K562 (cell line): ENCODE measurements at regions not wholly inside any gene's neighbourhood (a gene's known extent, or its start where the extent isn't known, plus 50 kb on each side); places are given as distances from the start of the nearest gene placed in this dataset.

ENCODE experiments used
- ATAC-seq: fragments of 200-7000 bp; cut with Tn5 transposase; 3 replicates; pipeline ENCODE4 v1.9.1; 2020; ENCODE audit warnings: moderate library complexity
- BruUV-seq: library from RNA; stranded (reverse); fragments of 400-500 nt; replicated peaks from 2 replicates; lab custom pipeline; 2021; lab: Mats Ljungman, UMichigan
- CTCF ChIA-PET: fragments of 300-600 bp; formaldehyde crosslinking; extraction: SDS; loops from one replicate; lab custom pipeline; 2021; ENCODE audit warnings: low intra/inter-chr PET ratio; lab: Yijun Ruan, JAX
- POLR2A ChIA-PET: fragments of 300-600, 350-650 bp; sonication (Branson Sonifier 250); formaldehyde crosslinking; extraction: SDS; loops from one replicate; lab custom pipeline; 2021; ENCODE audit warnings: antibody characterized with exemption, inconsistent platforms; lab: Yijun Ruan, JAX
- DNase-seq, 4 experiments: peaks; one replicate each; pipeline versions ENCODE4 v3.0.0 to v3.0.0-alpha.2; 2011 to 2018; ENCODE audit warnings: low spot score in 3 of 4, mixed read lengths in 3 of 4; ENCODE audit errors: extremely low read depth in 1 of 4
- FAIRE-seq: peaks from 2 replicates; lab custom pipeline; 2011; peaks lifted over from hg19 to GRCh38; lab: Jason Lieb, UNC
- H2AFZ ChIP-seq: 2 replicates; pipeline ENCODE4 v1.6.0; 2011; ENCODE audit warnings: low read depth, low read length, control low read depth, inconsistent platforms
- H3K27ac ChIP-seq: fragments of 200-600 bp; 3 replicates; pipeline ENCODE4 v1.8.0; 2011; ENCODE audit warnings: low read depth, mild to moderate bottlenecking, control low read depth, inconsistent platforms, low read length, moderate library complexity, mixed read lengths; ENCODE audit errors: extremely low read depth
- H3K27me3 ChIP-seq, 2 experiments: fragments of 300-600 bp in 1 of 2; 2 replicates in 1 of 2; 3 replicates in 1 of 2; pipeline versions ENCODE4 v1.6.0 to v1.8.0; 2011; ENCODE audit warnings: inconsistent platforms in 2 of 2, low read length in 2 of 2, mild to moderate bottlenecking in 1 of 2, mixed read lengths in 1 of 2, moderate library complexity in 1 of 2; ENCODE audit not compliant: control insufficient read depth in 2 of 2, insufficient read depth in 2 of 2
- H3K36me3 ChIP-seq: fragments of 300-600 bp; 3 replicates; pipeline ENCODE4 v1.8.0; 2011; ENCODE audit warnings: mild to moderate bottlenecking, low read length, inconsistent platforms; ENCODE audit not compliant: control insufficient read depth, insufficient read depth
- H3K4me1 ChIP-seq, 2 experiments: fragments of 200-600 bp in 1 of 2; replicated peaks in 1 of 2; 2 replicates in 1 of 2; 3 replicates in 1 of 2; pipeline versions ENCODE4 v1.5.1 to v1.8.0; 2011; ENCODE audit warnings: inconsistent platforms in 2 of 2, low read length in 2 of 2, mild to moderate bottlenecking in 1 of 2, mixed read lengths in 1 of 2, moderate library complexity in 1 of 2; ENCODE audit not compliant: control insufficient read depth in 2 of 2, insufficient read depth in 2 of 2
- H3K4me2 ChIP-seq: 2 replicates; pipeline ENCODE4 v1.6.1; 2011; ENCODE audit warnings: low read length, control low read depth, inconsistent platforms, mixed read lengths; ENCODE audit not compliant: insufficient read depth
- H3K4me3 ChIP-seq: fragments of 200-600 bp; sonication (generic), shearing (Covaris generic); 2 replicates; pipeline ENCODE4 v1.5.1; 2016; ENCODE audit warnings: control low read depth, inconsistent platforms
- H3K79me2 ChIP-seq: fragments of 200-600 bp; 3 replicates; pipeline ENCODE4 v1.8.0; 2011; ENCODE audit warnings: low read length, inconsistent platforms; ENCODE audit not compliant: control insufficient read depth, insufficient read depth
- H3K9ac ChIP-seq, 2 experiments: 2 replicates each; pipeline versions ENCODE4 v1.6.0 to v1.6.1; 2011; ENCODE audit warnings: low read depth in 2 of 2, low read length in 2 of 2, control low read depth in 1 of 2, inconsistent platforms in 1 of 2, mild to moderate bottlenecking in 1 of 2, mixed read lengths in 1 of 2; ENCODE audit not compliant: insufficient read depth in 1 of 2
- H3K9me1 ChIP-seq: one replicate; pipeline ENCODE4 v1.6.0; 2011; ENCODE audit warnings: inconsistent platforms, mild to moderate bottlenecking, low read length, moderate library complexity; ENCODE audit not compliant: control insufficient read depth, insufficient read depth
- H3K9me3 ChIP-seq: replicated peaks from 2 replicates; pipeline ENCODE4 v1.5.1; 2011; ENCODE audit warnings: low read depth, low read length, inconsistent platforms; ENCODE audit not compliant: control insufficient read depth, insufficient read depth
- H4K20me1 ChIP-seq: replicated peaks from 2 replicates; pipeline ENCODE4 v1.6.1; 2011; ENCODE audit warnings: low read length, inconsistent platforms, mixed read lengths; ENCODE audit not compliant: control insufficient read depth, insufficient read depth
- CREM ChIP-seq: IDR thresholded peaks from 2 replicates; pipeline ENCODE4 v1.6.1; 2014; ENCODE audit warnings: antibody characterized with exemption, low read depth
- DDX20 ChIP-seq: fragments of 450-650 bp; IDR thresholded peaks from 2 replicates; pipeline ENCODE4 v1.6.1; 2016; ENCODE audit warnings: missing genetic modification characterization, low read depth, mild to moderate bottlenecking, missing compliant biosample characterization, moderate library complexity
- DIDO1 ChIP-seq: fragments of 450-650 bp; IDR thresholded peaks from 2 replicates; pipeline ENCODE4 v1.6.1; 2016; ENCODE audit warnings: low read depth, missing biosample characterization, missing genetic modification characterization
- HEY1 ChIP-seq: fragments of 250-450 bp; sonication (Bioruptor Pico); IDR thresholded peaks from 2 replicates; pipeline ENCODE4 v1.5.0; 2020; ENCODE audit warnings: mild to moderate bottlenecking, moderate library complexity, borderline replicate concordance
- KAT7 ChIP-seq: sonication (generic); formaldehyde crosslinking; IDR thresholded peaks from 2 replicates; pipeline ENCODE4 v1.8.0; 2022; ENCODE audit warnings: missing genetic modification reagents, mild to moderate bottlenecking, borderline replicate concordance
- KHSRP ChIP-seq: fragments of 450-650 bp; IDR thresholded peaks from 2 replicates; pipeline ENCODE4 v1.6.1; 2017
- NCOA1 ChIP-seq: fragments of 450-650 bp; IDR thresholded peaks from 2 replicates; pipeline ENCODE4 v1.6.1; 2016; ENCODE audit warnings: low read depth
- PTTG1 ChIP-seq: fragments of 450-650 bp; IDR thresholded peaks from 2 replicates; pipeline ENCODE4 v1.6.1; 2016; ENCODE audit warnings: low read depth, mild to moderate bottlenecking, missing genetic modification characterization, missing compliant biosample characterization
- SP1 ChIP-seq: sonication (generic); formaldehyde crosslinking; IDR thresholded peaks from 2 replicates; pipeline ENCODE4 v1.8.1; 2022; ENCODE audit warnings: mild to moderate bottlenecking, missing genetic modification reagents
- XRCC4 ChIP-seq: IDR thresholded peaks from one replicate; pipeline ENCODE4 v1.6.1; 2011; ENCODE audit not compliant: insufficient read depth, insufficient read length; ENCODE audit errors: extremely low read depth
- ZNF311 ChIP-seq: fragments of 250-450 bp; sonication (Bioruptor Pico); IDR thresholded peaks from 2 replicates; pipeline ENCODE4 v1.4.0; 2020; ENCODE audit warnings: mild to moderate bottlenecking, moderate library complexity
- ZNF644 ChIP-seq: fragments of 200-800 bp; sonication (Bioruptor generic); IDR thresholded peaks from 2 replicates; pipeline ENCODE4 v1.6.1; 2016; ENCODE audit warnings: low read depth, missing genetic modification characterization, missing compliant biosample characterization
- WGBS: fragments of 100-300 bp; shearing (Covaris generic); methylation state at CpG from one replicate; pipeline ENCODE4 v1.1.6; 2016; ENCODE audit warnings: low coverage, mixed read lengths; ENCODE audit not compliant: insufficient coverage; ENCODE audit errors: missing lambda C conversion rate; 5-methylcytosine and 5-hydroxymethylcytosine counted together
- in situ Hi-C: fragments of 300-500 bp; cut with MboI; formaldehyde crosslinking; loops from 4 replicates; pipeline ENCODE4 v1.15.0; 2018; ENCODE audit warnings: inconsistent platforms, mixed read lengths
- intact Hi-C: fragments of 100-400 bp; cut with micrococcal nuclease; formaldehyde crosslinking; loops from 2 replicates; pipeline ENCODE4 v1.14.2; 2022
- TF ChIP-seq, protein P1 (sequence below): fragments of 450-650 bp; IDR thresholded peaks from 2 replicates; pipeline ENCODE4 v1.6.1; 2016
- TF ChIP-seq, protein P2 (sequence below): fragments of 250-450 bp; sonication (Bioruptor Pico); IDR thresholded peaks from 2 replicates; pipeline ENCODE4 v1.5.0; 2022; ENCODE audit warnings: mild to moderate bottlenecking
- TF ChIP-seq, protein P3 (sequence below): sonication (generic); formaldehyde crosslinking; IDR thresholded peaks from 2 replicates; pipeline ENCODE4 v1.8.1; 2023; ENCODE audit warnings: missing genetic modification reagents, mild to moderate bottlenecking, borderline replicate concordance

DNA sequence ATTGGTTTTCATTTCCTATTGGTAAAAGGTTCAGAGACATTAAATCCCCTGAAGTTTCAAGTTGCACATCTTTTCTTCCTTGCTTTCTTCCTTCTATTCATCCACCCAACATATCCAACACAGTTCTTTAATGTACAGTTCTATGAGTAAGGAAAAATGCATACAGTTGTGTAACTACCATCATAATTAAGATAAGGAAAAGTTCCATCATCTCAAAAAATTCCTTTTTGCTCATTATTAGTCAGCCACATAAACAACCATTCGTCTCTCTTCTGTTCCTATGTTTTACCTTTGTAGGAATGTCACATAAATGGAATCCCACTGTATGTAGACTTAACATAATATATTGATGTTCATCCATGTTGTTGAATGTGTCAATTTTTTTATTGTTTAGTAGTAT lies 211.1 kb upstream of the ADAMTS9 start:
- H3K9me3 ChIP-seq: no peaks in the 10 kb centered on the region
- POLR2A ChIA-PET: no interaction called here
- no peaks in the 10 kb centered on the region for H3K27me3 ChIP-seq
- no peaks in the 10 kb centered on the region for H3K79me2 ChIP-seq
- H3K4me3 ChIP-seq: no peak overlapping the region
- H3K9me1 ChIP-seq: no peaks in the 10 kb centered on the region
- no peaks in the 10 kb centered on the region for H4K20me1 ChIP-seq
- H3K9ac ChIP-seq: no peak overlapping the region
- no peak overlapping the region for H3K4me2 ChIP-seq
- FAIRE-seq (no peak), ATAC-seq (no peak), DNase-seq (no peak)
- intact Hi-C loops (no loop called here), in situ Hi-C loops (no loop called here)
- H3K4me1 ChIP-seq: no peaks in the 10 kb centered on the region; a peak in 1 of 5 replicates
- CTCF ChIA-PET: no interaction called here
- no peak overlapping the region for H3K27ac ChIP-seq
- no peaks in the 10 kb centered on the region for H3K36me3 ChIP-seq
- no peak overlapping the region for H2AFZ ChIP-seq
- BruUV-seq: no TSS peak
- 33% methylated on average over 1 of the region's 1 CpG for WGBS
- TF ChIP-seq SP1 (CRISPR knock-in tag): no peak
- TF ChIP-seq ZNF311: no peak
- no peak for TF ChIP-seq XRCC4
- TF ChIP-seq, protein P1, sequence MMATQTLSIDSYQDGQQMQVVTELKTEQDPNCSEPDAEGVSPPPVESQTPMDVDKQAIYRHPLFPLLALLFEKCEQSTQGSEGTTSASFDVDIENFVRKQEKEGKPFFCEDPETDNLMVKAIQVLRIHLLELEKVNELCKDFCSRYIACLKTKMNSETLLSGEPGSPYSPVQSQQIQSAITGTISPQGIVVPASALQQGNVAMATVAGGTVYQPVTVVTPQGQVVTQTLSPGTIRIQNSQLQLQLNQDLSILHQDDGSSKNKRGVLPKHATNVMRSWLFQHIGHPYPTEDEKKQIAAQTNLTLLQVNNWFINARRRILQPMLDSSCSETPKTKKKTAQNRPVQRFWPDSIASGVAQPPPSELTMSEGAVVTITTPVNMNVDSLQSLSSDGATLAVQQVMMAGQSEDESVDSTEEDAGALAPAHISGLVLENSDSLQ: no peak
- TF ChIP-seq, protein P2, sequence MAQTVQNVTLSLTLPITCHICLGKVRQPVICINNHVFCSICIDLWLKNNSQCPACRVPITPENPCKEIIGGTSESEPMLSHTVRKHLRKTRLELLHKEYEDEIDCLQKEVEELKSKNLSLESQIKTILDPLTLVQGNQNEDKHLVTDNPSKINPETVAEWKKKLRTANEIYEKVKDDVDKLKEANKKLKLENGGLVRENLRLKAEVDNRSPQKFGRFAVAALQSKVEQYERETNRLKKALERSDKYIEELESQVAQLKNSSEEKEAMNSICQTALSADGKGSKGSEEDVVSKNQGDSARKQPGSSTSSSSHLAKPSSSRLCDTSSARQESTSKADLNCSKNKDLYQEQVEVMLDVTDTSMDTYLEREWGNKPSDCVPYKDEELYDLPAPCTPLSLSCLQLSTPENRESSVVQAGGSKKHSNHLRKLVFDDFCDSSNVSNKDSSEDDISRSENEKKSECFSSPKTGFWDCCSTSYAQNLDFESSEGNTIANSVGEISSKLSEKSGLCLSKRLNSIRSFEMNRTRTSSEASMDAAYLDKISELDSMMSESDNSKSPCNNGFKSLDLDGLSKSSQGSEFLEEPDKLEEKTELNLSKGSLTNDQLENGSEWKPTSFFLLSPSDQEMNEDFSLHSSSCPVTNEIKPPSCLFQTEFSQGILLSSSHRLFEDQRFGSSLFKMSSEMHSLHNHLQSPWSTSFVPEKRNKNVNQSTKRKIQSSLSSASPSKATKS: no peak
- TF ChIP-seq HEY1 (CRISPR knock-in tag): no peak
- no peak for TF ChIP-seq NCOA1
- TF ChIP-seq ZNF644 (tag): no peak
- no peak for TF ChIP-seq CREM
- TF ChIP-seq, protein P3, sequence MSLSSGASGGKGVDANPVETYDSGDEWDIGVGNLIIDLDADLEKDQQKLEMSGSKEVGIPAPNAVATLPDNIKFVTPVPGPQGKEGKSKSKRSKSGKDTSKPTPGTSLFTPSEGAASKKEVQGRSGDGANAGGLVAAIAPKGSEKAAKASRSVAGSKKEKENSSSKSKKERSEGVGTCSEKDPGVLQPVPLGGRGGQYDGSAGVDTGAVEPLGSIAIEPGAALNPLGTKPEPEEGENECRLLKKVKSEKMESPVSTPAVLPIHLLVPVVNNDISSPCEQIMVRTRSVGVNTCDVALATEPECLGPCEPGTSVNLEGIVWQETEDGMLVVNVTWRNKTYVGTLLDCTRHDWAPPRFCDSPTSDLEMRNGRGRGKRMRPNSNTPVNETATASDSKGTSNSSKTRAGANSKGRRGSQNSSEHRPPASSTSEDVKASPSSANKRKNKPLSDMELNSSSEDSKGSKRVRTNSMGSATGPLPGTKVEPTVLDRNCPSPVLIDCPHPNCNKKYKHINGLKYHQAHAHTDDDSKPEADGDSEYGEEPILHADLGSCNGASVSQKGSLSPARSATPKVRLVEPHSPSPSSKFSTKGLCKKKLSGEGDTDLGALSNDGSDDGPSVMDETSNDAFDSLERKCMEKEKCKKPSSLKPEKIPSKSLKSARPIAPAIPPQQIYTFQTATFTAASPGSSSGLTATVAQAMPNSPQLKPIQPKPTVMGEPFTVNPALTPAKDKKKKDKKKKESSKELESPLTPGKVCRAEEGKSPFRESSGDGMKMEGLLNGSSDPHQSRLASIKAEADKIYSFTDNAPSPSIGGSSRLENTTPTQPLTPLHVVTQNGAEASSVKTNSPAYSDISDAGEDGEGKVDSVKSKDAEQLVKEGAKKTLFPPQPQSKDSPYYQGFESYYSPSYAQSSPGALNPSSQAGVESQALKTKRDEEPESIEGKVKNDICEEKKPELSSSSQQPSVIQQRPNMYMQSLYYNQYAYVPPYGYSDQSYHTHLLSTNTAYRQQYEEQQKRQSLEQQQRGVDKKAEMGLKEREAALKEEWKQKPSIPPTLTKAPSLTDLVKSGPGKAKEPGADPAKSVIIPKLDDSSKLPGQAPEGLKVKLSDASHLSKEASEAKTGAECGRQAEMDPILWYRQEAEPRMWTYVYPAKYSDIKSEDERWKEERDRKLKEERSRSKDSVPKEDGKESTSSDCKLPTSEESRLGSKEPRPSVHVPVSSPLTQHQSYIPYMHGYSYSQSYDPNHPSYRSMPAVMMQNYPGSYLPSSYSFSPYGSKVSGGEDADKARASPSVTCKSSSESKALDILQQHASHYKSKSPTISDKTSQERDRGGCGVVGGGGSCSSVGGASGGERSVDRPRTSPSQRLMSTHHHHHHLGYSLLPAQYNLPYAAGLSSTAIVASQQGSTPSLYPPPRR (CRISPR knock-in tag): no peak
- no peak for TF ChIP-seq PTTG1
- TF ChIP-seq DDX20 (tag): no peak
- TF ChIP-seq KAT7: no peak
- TF ChIP-seq KHSRP: no peak
- TF ChIP-seq DIDO1 (tag): no peak
